H1 (cell line): ENCODE measurements at regions not wholly inside any gene's neighbourhood (a gene's known extent, or its start where the extent isn't known, plus 50 kb on each side); places are given as distances from the start of the nearest gene placed in this dataset.

Source experiments
- CHD1 ChIP-seq: IDR thresholded peaks from 2 replicates; pipeline ENCODE4 v1.6.1; 2012; ENCODE audit warnings: low read depth, low read length, improper control_type of control experiment
- CTCF ChIP-seq, 3 experiments: IDR thresholded peaks; 1 replicate in 2 of 3; 2 replicates in 1 of 3; pipeline versions ENCODE4 v1.5.1 to v1.6.1; 2011; ENCODE audit warnings: low read length in 3 of 3, mild to moderate bottlenecking in 3 of 3, inconsistent platforms in 2 of 3, low read depth in 1 of 3, moderate library complexity in 1 of 3; ENCODE audit not compliant: insufficient read depth in 1 of 3; ENCODE audit errors: control extremely low read depth in 1 of 3
- EZH2 ChIP-seq: fragments of 200-600 bp; sonication (generic); IDR thresholded peaks from 2 replicates; pipeline ENCODE4 v1.7.1; 2012; ENCODE audit warnings: low read depth, mild to moderate bottlenecking, moderate library complexity, low read length, inconsistent platforms; ENCODE audit not compliant: severe bottlenecking
- JUND ChIP-seq: IDR thresholded peaks from 2 replicates; pipeline ENCODE4 v1.6.1; 2011; ENCODE audit warnings: mild to moderate bottlenecking, improper control_type of control experiment, low read length
- KDM5A ChIP-seq: fragments of 200-600 bp; IDR thresholded peaks from 2 replicates; pipeline ENCODE4 v1.7.1; 2012; ENCODE audit warnings: mild to moderate bottlenecking, low read length, inconsistent platforms, mixed read lengths
- TAF7 ChIP-seq: optimal IDR thresholded peaks from 2 replicates; pipeline ENCODE3; 2011; ENCODE audit warnings: low read depth, mild to moderate bottlenecking, inconsistent platforms, low read length, moderate library complexity, borderline replicate concordance
- USF2 ChIP-seq: IDR thresholded peaks from 2 replicates; pipeline ENCODE4 v1.6.1; 2011; ENCODE audit warnings: low read length, improper control_type of control experiment

DNA sequence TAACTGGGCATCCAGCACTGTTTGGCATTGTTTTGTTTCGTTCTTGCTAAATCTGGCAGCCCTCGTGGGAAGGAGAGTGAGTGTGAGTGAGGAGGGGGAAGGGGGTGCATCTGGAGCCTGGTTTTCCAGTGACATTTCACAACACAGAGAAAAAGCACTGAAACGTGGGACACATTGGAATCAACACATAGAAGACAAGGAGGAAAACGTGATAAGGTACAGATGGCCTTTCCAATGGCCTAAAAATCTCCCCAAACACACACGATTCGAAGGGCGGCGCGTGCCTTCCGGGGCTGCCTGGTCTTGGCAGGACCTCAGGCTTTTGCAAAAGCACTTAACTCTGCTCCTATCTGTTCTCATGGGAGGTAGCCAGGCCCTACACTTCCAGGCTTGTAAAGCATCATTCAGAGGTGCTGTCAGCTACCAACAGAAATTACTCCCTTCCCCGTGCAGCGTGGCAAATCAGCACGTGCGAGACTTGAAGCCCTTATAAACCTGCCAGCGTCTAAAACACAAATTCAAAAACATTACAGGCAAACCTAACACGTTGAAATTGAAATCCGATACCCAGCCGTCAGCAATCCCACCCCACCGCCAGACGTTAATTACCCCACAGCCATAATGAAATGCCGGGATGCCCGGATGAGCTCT, 129.4 kb downstream of the OLFM1 start:
- TF ChIP-seq KDM5A (no peak), USF2 (no peak), CTCF (IDR thresholded peaks at IDR 0.05; ENCODE audit: control extremely low read depth in 1 of 3, insufficient read depth in 1 of 3, low read depth in 1 of 3, low read length in 3 of 3) (no peak), JUND (no peak), EZH2 (no peak), CHD1 (no peak), TAF7 (no peak)
